Cardiac fibroblast (primary cell): ENCODE measurements at regions not wholly inside any gene's neighbourhood (a gene's known extent, or its start where the extent isn't known, plus 50 kb on each side); places are given as distances from the start of the nearest gene placed in this dataset.

ENCODE experiments used
- DNase-seq, 2 donors: peaks; one replicate each; pipeline versions ENCODE4 v3.0.0 to v3.0.0-alpha.2; 2010; ENCODE audit warnings: low read depth in 2 of 2
- H3K4me3 ChIP-seq, 2 donors: replicated peaks in 1 of 2; 1 replicate in 1 of 2; 2 replicates in 1 of 2; pipeline ENCODE4 v1.5.1; 2011; ENCODE audit warnings: low read depth in 2 of 2, low read length in 2 of 2, mild to moderate bottlenecking in 2 of 2, moderate library complexity in 1 of 2
- CTCF ChIP-seq: IDR thresholded peaks from one replicate; pipeline ENCODE4 v1.5.1; 2011; ENCODE audit warnings: low read depth, mild to moderate bottlenecking, low read length, inconsistent platforms

GRCh38 chr3:170717410-170718402, 131.8 kb upstream of the SLC7A14 start:
- no peak for TF ChIP-seq CTCF
- peak; percentile 82 to 84 for DNase-seq
- H3K4me3 ChIP-seq: no peak overlapping the region

DNA sequence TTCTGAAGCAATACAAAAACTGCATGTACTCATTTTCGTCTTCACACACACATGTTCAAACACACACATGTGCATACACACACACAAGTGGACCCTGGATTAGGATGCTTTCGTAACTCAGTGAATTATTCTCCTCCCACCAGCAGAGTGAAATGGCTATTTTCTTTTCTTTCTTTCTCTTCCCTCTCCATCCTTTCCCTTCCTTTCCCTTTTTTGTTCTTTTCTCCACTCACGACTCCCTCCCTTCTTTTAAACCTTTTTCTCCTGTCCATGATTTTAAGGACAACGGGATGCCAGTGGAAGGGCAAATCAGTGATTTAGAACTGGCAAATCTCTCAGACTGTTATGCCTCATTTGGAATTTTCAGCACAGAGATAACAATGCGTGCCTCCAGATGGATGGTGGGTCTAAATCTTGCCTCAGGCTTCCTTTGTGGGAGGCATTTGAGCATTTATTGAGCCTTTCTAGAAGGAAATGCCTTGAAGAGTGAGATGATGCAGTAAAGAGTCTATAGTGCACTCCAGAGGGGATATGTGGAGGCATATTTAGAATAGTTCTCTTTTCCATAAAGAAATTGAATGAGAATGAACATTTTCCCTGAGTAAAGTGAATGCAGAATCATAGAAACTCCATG, 130.4 kb upstream of the SLC7A14 start:
- H3K4me3 ChIP-seq: no peak overlapping the region
- TF ChIP-seq CTCF: no peak
- no peak for DNase-seq

DNA sequence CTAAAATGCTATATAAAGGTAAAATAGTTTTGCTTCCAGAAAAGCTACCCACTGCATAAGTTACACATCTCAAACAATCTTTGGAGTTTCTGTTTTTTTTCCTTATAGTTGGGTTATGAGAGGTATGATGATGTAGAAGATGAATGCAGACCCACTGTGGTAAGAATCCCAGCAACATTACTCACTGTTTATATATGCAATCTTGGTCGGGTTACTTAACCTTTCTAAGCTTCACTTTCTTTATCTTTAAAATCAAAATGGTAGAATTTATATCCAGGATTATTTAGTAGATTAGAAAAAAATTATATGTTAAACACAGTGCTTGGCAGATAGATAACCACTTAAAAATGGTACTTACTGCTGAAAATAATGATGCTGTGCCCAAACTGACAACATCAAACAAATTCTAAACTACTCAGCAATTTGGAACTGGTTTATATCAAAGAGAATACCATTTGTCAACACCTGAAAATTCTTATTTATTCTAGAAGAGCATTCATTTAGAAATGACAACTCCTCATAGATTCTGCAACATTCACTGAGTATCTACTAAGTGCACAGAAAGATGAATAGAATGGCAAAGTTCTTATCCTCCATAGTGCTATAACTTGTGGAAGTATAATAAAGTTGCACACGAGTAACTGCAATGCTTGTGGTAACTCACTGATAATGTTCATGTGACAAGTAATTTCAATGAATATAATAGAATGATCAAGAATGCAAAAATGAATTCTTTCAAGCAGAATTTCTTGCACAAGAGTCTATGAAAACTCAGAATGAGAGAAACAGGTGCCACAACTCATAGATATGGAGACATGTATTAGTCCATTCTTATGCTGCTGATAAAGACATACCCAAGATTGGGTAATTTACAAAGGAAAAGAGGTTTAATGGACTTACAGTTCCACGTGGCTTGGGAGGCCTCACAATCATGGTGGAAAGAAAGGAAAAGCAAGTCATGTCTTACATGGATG, 129.0 kb upstream of the SLC7A14 start:
- no peak overlapping the region for H3K4me3 ChIP-seq
- peak in 1 of 2 donors; percentile 81 for DNase-seq
- TF ChIP-seq CTCF: no peak

- TF ChIP-seq CTCF: no peak
- H3K4me3 ChIP-seq: no peak overlapping the region
- peak; percentile 52 to 80 for DNase-seq
Observed at GRCh38 chr3:170714122-170714521, 128.2 kb upstream of the SLC7A14 start.

DNA sequence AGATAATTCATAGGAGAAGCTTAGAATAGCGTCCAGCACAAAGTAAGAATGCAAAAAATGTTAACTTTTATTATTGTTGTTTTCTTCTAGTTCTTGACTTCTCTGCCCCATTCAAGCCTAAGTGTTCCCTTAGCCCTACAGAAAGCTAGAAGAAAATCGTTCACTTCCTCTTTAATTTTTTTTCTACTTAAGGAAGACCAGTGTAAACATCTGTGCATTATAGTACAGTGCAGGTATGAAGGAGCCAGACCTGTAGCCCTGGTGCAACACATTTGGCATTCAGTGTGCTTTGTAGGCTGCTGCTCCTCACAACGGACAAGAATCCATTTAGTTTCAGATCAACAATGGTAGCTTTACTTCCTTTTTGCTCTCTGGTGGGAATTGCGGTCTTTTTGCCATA, 127.8 kb upstream of the SLC7A14 start:
- no peak for DNase-seq
- H3K4me3 ChIP-seq: no peak overlapping the region
- no peak for TF ChIP-seq CTCF

DNA sequence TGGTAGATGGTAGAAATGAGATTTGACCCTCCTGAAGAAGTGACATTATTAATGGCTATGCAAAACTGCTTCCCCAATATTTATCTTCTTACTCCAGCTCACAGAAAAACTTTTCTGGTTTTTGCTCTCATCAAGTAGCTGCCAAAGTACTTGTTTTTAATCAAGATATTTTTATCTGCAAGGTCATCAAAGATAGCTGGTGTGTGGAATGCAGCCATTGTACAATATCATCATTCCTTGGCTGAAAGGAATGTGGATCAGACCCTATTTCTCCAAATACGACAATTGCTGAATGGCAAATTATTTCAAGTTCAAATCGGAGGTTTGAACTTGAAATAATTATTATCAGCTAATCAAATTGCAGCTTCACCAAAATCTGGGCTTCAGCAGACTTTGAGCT, 126.9 kb upstream of the SLC7A14 start:
- no peak for TF ChIP-seq CTCF
- no peak for DNase-seq

More for the DNA sequence above, 126.9 kb upstream of the SLC7A14 start:
- no peak overlapping the region for H3K4me3 ChIP-seq
